PC-9 (cell line): ENCODE measurements at regions not wholly inside any gene's neighbourhood (a gene's known extent, or its start where the extent isn't known, plus 50 kb on each side); places are given as distances from the start of the nearest gene placed in this dataset.

Source experiments
- BruUV-seq: library from RNA; stranded (reverse); fragments of 400-500 nt; replicated peaks from 2 replicates; lab custom pipeline; 2021; lab: Mats Ljungman, UMichigan
- CTCF ChIA-PET: fragments of 300-600 bp; sonication (Branson Sonifier 250); formaldehyde crosslinking; loops from one replicate; lab custom pipeline; 2022; ENCODE audit warnings: antibody characterized with exemption; lab: Charles Lee
- POLR2A ChIA-PET: fragments of 300-600 bp; sonication (Branson Sonifier 250); formaldehyde crosslinking; loops from one replicate; lab custom pipeline; 2022; ENCODE audit warnings: antibody characterized with exemption; ENCODE audit not compliant: unreplicated experiment; lab: Charles Lee
- DNase-seq, 2 experiments: peaks; one replicate each; pipeline versions ENCODE4 v3.0.0 to v3.0.0-alpha.2; 2015 to 2022; ENCODE audit warnings: mixed read lengths in 1 of 2
- H2AFZ ChIP-seq: fragments of 200-600 bp; sonication (generic); 2 replicates; pipeline ENCODE4 v1.8.1; 2017; ENCODE audit warnings: antibody characterized with exemption
- H3F3A ChIP-seq: fragments of 200-600 bp; sonication (generic); 2 replicates; pipeline ENCODE4 v1.8.1; 2017; ENCODE audit warnings: antibody characterized with exemption, mild to moderate bottlenecking, low read depth; ENCODE audit not compliant: insufficient read depth
- H3K27ac ChIP-seq: fragments of 200-600 bp; sonication (generic); 2 replicates; pipeline ENCODE4 v1.6.1; 2016; ENCODE audit warnings: mixed run types
- H3K27me3 ChIP-seq: fragments of 200-600 bp; sonication (generic); 2 replicates; pipeline ENCODE4 v1.6.1; 2016; ENCODE audit warnings: low read depth, mixed run types; ENCODE audit not compliant: insufficient read depth
- H3K36me3 ChIP-seq: fragments of 200-600 bp; sonication (generic); 2 replicates; pipeline ENCODE4 v1.6.1; 2016; ENCODE audit warnings: low read depth, mixed run types
- H3K4me1 ChIP-seq: fragments of 200-600 bp; sonication (generic); replicated peaks from 2 replicates; pipeline ENCODE4 v1.6.1; 2016; ENCODE audit warnings: mixed run types; ENCODE audit not compliant: insufficient read depth
- H3K4me2 ChIP-seq: fragments of 200-600 bp; sonication (generic); 2 replicates; pipeline ENCODE4 v1.6.1; 2017; ENCODE audit warnings: mixed run types
- H3K4me3 ChIP-seq: fragments of 200-600 bp; sonication (generic); 2 replicates; pipeline ENCODE4 v1.6.1; 2016; ENCODE audit warnings: mixed run types
- H3K79me2 ChIP-seq: fragments of 200-600 bp; sonication (generic); 2 replicates; pipeline ENCODE4 v1.6.1; 2017; ENCODE audit warnings: low read depth, mixed run types
- H3K9me2 ChIP-seq: fragments of 200-600 bp; sonication (generic); 2 replicates; pipeline ENCODE4 v1.8.1; 2017; ENCODE audit warnings: mild to moderate bottlenecking; ENCODE audit not compliant: insufficient read depth
- H3K9me3 ChIP-seq: fragments of 200-600 bp; sonication (generic); 2 replicates; pipeline ENCODE4 v1.8.1; 2016; ENCODE audit warnings: low read depth; ENCODE audit not compliant: insufficient read depth
- H4K20me1 ChIP-seq: fragments of 200-600 bp; sonication (generic); 2 replicates; pipeline ENCODE4 v1.8.1; 2017; ENCODE audit not compliant: insufficient read depth
- EZH2 ChIP-seq: fragments of 200-600 bp; sonication (generic); IDR thresholded peaks from 2 replicates; pipeline ENCODE4 v1.8.0; 2017; ENCODE audit warnings: antibody characterized with exemption, low read depth
- intact Hi-C: fragments of 100-400 bp; cut with micrococcal nuclease; formaldehyde crosslinking; loops from one replicate; pipeline ENCODE4 v1.10.0; 2022; ENCODE audit not compliant: unreplicated experiment
- TF ChIP-seq, protein P1 (sequence below): fragments of 200-600 bp; sonication (generic); conservative IDR thresholded peaks from 2 replicates; pipeline ENCODE4 v1.6.1; 2017; ENCODE audit warnings: mixed run types, antibody characterized with exemption, mild to moderate bottlenecking, moderate library complexity

DNA sequence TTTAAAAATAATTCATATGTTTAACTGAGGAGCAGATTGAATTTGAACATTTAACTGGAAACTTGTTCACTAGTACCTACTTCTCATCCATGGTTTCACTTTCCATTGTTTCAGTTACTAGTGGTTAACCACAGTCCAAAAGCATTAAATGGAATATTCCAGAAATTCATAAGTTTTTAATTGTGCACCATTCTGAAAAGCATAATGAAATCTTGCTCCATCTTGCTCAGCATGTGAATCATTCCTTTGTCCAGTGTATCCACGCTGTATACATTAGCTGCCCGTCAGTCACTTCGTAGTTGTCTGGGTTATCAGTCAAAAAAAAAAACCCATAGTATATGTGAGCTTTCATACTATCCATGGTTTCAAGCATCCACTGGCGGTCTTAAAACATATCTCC is 217.6 kb downstream of the TPRG1 start:
- TF ChIP-seq EZH2: no peak
- TF ChIP-seq, protein P1, sequence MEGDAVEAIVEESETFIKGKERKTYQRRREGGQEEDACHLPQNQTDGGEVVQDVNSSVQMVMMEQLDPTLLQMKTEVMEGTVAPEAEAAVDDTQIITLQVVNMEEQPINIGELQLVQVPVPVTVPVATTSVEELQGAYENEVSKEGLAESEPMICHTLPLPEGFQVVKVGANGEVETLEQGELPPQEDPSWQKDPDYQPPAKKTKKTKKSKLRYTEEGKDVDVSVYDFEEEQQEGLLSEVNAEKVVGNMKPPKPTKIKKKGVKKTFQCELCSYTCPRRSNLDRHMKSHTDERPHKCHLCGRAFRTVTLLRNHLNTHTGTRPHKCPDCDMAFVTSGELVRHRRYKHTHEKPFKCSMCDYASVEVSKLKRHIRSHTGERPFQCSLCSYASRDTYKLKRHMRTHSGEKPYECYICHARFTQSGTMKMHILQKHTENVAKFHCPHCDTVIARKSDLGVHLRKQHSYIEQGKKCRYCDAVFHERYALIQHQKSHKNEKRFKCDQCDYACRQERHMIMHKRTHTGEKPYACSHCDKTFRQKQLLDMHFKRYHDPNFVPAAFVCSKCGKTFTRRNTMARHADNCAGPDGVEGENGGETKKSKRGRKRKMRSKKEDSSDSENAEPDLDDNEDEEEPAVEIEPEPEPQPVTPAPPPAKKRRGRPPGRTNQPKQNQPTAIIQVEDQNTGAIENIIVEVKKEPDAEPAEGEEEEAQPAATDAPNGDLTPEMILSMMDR: no peak
- H3K27me3 ChIP-seq: no peaks in the 10 kb centered on the region
- H3K36me3 ChIP-seq: peaks cover 9% of the 10 kb centered on the region; the same call in 1 of the 2 replicates
- intact Hi-C loops: no loop called here
- H3F3A ChIP-seq: peaks cover 27% of the 10 kb centered on the region
- no TSS peak for BruUV-seq
- no peak for DNase-seq
- peaks cover 30% of the 10 kb centered on the region for H3K9me3 ChIP-seq
- H3K79me2 ChIP-seq: no peaks in the 10 kb centered on the region
- H3K27ac ChIP-seq: no peak overlapping the region
- no peak overlapping the region for H2AFZ ChIP-seq
- POLR2A ChIA-PET: no interaction called here
- no peaks in the 10 kb centered on the region for H4K20me1 ChIP-seq
- CTCF ChIA-PET: no interaction called here
- H3K4me1 ChIP-seq: peaks cover 31% of the 10 kb centered on the region
- no peak overlapping the region for H3K4me3 ChIP-seq
- H3K9me2 ChIP-seq: no peaks in the 10 kb centered on the region
- no peak overlapping the region for H3K4me2 ChIP-seq

DNA sequence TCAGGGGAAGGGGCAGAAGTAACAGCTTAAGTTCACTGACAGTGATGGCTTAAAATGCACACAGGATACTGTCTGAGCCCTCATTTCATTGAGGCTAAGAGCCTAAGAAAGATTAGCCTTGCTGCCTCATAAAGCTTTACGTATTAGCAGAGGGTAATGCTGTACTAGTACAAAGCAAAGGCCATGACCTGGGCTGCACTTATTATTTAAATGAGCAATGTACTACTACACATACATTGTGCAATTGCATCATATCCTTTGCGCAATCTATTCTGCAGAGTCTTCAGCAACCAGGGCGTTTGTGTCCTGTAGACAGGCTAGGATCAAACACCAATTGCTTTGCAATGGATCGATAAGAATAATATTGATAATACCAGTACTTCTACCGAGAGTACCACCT is 221.8 kb downstream of the TPRG1 start:
- Histone ChIP-seq H3K4me2 (peak overlapping the region; percentile 20), H4K20me1 (no peaks in the 10 kb centered on the region), H3K27ac (peak overlapping the region; percentile 89), H2AFZ (no peak overlapping the region), H3K27me3 (no peaks in the 10 kb centered on the region), H3K79me2 (no peaks in the 10 kb centered on the region), H3K4me1 (peaks cover 36% of the 10 kb centered on the region), H3K9me2 (no peaks in the 10 kb centered on the region), H3K9me3 (peaks cover 59% of the 10 kb centered on the region), H3K36me3 (peaks cover 22% of the 10 kb centered on the region; the same call in 1 of the 2 replicates), H3K4me3 (no peak overlapping the region), H3F3A (peaks cover 27% of the 10 kb centered on the region)
- POLR2A ChIA-PET: no interaction called here
- intact Hi-C loops: loop anchor here (1.0 to 5.0 kb wide), 13 partner anchors 39 to 1651 kb away; no protein-coding TSS in a partner anchor
- no TSS peak for BruUV-seq
- no peak for TF ChIP-seq EZH2
- TF ChIP-seq, protein P1: no peak
- peak in 1 of 2 experiments; percentile 49 for DNase-seq
- CTCF ChIA-PET: interaction anchor here (0.7 to 1.4 kb wide), 2 partner anchors 120 to 121 kb away, joined by 3 to 4 read pairs; no protein-coding TSS in a partner anchor

DNA sequence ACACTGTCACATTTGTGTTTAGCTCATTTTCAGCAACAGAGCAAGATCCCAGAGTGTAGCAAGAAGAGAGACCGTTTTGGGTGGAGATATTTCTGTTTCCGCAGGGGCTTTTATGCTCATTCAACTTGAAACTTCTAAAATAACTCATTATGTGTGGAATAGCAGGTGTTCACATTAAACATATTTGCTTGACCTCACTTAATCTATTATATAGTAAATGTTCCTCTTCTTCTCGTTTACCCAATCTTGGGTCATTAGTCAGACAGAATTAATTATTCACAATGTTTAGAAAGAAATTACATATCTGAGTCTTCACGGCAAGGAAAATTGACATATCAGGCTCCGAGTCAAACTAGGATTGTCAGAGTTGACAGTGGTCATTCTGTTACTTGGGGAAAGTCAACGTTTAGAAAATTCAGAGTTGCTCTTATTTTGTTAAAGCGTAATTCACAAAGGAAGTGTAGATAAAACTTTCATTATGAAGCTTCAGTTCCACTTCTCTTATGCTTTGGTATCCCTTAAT is 222.9 kb downstream of the TPRG1 start:
- intact Hi-C loops: loop anchor here (5.0 kb wide), 1 partner anchor 1652 kb away; no protein-coding TSS in a partner anchor
- CTCF ChIA-PET: interaction anchor here (0.6 kb wide), 1 partner anchor 81 kb away, joined by 3 read pairs; no protein-coding TSS in a partner anchor
- peaks cover 22% of the 10 kb centered on the region; the same call in 1 of the 2 replicates for H3K36me3 ChIP-seq

More for the DNA sequence above, 222.9 kb downstream of the TPRG1 start:
- Histone ChIP-seq H3K27me3 (no peaks in the 10 kb centered on the region), H3K4me1 (peaks cover 36% of the 10 kb centered on the region), H3K9me2 (no peaks in the 10 kb centered on the region), H3F3A (peaks cover 27% of the 10 kb centered on the region), H3K4me3 (no peak overlapping the region), H3K9me3 (peaks cover 59% of the 10 kb centered on the region), H3K79me2 (no peaks in the 10 kb centered on the region), H3K4me2 (no peak overlapping the region), H2AFZ (no peak overlapping the region), H3K27ac (peak overlapping the region; percentile 89), H4K20me1 (no peaks in the 10 kb centered on the region)
- POLR2A ChIA-PET: no interaction called here
- DNase-seq: no peak
- no TSS peak for BruUV-seq
- TF ChIP-seq EZH2: no peak
- TF ChIP-seq, protein P1: no peak
